Spleen (tissue), 7 donors: ENCODE measurements at regions not wholly inside any gene's neighbourhood (a gene's known extent, or its start where the extent isn't known, plus 50 kb on each side); places are given as distances from the start of the nearest gene placed in this dataset.

Experiments used
- CTCF ChIP-seq, 11 experiments: fragments of 200-600 bp in 7 of 11; fragments of 450-650 bp in 4 of 11; sonication (generic) in 4 of 11; IDR thresholded peaks in 8 of 11; conservative IDR thresholded peaks in 3 of 11; 1 replicate in 7 of 11; 2 replicates in 4 of 11; pipeline versions ENCODE4 v1.4.0 to v1.8.0; 2016 to 2021; ENCODE audit warnings: antibody characterized with exemption in 11 of 11, inconsistent platforms in 4 of 11, mild to moderate bottlenecking in 1 of 11
- POLR2A ChIP-seq, 3 donors: fragments of 450-650 bp; IDR thresholded peaks; one replicate each; pipeline ENCODE4 v1.5.1; 2017; ENCODE audit warnings: antibody characterized with exemption in 3 of 3, mild to moderate bottlenecking in 1 of 3
- POLR2AphosphoS5 ChIP-seq, 3 donors: sonication (generic); formaldehyde crosslinking; IDR thresholded peaks; one replicate each; pipeline ENCODE4 v1.5.1; 2017; ENCODE audit warnings: antibody characterized with exemption in 3 of 3
- donor health status: DM: no; HTN: no; CAD: no; lungs with moderate emphysema.
- donor health status: DM: no; HTN: no; CAD: no.
- donor health status: DM: no; HTN: no; CAD: no.

GRCh38 chr9:95627802-95628201 is 111.0 kb upstream of the PTCH1 start:
- TF ChIP-seq POLR2AphosphoS5 (IDR thresholded peaks at IDR 0.05), result no peak
- no peak for TF ChIP-seq CTCF (IDR thresholded peaks at IDR 0.05 in 8 of 11, conservative IDR thresholded peaks at IDR 0.05 in 3 of 11)
- no peak for TF ChIP-seq POLR2A (IDR thresholded peaks at IDR 0.05)
